NAMALWA (cell line): ENCODE measurements at regions not wholly inside any gene's neighbourhood (a gene's known extent, or its start where the extent isn't known, plus 50 kb on each side); places are given as distances from the start of the nearest gene placed in this dataset.

Experiments
- DNase-seq: peaks from one replicate; pipeline ENCODE4 v3.0.0-alpha.2; 2015; ENCODE audit warnings: low spot score

DNA sequence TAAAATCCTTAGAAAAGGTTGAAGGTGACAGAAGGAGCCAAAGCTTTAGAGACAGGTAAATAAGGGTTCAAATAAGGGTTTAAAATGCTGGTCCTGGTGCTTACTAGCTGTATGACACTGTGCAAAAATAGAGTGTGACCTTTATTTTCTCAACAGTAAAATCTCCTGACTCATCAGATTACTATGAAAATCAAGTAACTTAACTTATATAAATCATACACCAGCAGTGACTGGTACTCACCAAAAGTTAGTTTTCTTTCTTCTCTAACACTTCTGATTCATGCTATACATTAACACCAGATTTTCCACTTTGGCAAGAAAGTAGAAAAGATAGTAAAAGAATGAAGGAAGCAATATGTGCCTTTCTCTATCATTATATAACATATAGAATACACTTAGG is 205.9 kb upstream of the GBE1 start:
- DNase-seq, result no peak

DNA sequence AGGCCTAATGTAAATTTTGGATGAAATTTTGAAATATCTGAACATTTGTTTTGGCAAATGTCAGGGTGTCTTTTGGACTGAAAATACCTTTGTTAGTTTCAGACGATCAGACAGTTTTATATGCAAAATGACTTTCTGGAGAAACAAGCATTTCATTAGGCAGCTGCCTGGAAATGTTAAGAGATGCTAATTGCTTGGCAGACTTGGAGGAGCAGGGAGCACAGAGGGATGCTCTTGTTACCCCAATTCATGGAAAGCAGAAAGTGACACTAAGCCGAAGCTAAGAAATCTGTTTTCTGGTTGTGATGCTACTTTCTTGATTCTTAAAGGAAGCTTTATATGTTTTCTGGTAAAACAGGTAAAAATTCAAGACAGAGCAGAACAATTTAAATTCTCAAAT is 204.3 kb upstream of the GBE1 start:
- no peak for DNase-seq

DNA sequence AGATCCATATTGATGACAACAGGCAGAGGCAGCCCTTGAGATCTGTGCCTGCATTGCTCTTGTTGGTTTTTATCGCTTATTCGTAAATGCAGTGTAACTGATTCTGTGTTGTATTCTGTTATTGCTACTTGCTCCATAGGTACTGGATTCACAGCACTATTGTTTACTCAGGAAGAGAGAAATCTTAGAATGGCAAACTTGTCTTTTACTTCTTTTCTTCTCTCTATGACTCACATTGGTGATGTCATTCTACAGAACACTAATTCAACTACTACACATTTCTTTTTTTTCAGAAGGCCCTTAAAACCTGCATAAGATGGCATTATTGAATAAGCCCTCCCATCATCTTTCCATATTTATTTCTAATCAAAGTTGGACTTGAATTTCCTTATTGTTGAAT is 201.0 kb upstream of the GBE1 start:
- DNase-seq, result no peak

DNA sequence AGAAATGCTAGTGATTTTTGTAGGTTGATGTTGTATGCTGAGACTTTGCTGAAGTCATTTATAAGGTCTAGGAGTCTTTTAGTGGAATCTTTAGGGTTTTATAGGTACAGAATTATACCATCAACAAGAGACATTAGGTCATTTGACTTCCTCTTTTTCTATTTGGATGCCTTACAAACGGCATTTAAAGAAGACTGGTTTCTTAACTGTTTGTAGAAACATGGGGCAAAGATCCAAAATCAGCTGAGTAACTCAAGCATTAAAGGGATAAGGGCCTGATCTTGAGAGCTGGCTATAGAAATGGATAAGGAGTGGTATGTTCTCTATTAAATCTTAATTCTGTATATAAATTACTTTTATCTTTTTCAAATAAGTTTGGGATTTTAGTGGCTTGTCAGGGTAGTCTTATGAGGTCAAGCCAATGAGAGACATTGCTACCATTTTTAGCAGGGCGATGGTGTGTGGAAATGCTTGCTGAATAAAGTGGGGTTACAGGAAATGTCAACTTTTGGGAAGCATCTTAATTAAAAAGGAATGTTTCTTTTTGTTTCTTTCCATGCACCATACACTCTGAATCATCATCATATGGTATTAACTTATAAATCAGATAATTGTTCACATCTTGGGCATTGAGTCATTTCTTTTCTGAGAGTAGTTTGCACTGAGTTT is 197.7 kb upstream of the GBE1 start:
- DNase-seq, result no peak

DNA sequence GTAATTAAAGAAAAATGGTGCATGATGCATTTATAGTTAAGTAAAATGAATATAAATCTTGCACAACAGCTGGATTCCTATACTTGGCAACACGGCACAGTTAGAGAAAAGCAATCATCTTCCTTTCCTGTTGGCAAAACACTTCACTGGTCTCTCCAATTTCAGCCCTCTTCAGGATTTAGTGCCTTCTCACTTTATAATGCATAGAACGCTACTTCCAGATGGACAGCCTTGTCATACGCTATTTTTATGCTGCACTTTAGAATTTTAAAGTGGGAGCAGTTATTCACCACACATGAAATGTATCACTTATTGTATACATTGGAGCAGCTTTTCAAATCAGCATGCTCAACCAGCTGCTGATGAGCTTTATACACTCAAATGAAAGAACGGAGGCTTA is 194.4 kb upstream of the GBE1 start:
- DNase-seq, result no peak

DNA sequence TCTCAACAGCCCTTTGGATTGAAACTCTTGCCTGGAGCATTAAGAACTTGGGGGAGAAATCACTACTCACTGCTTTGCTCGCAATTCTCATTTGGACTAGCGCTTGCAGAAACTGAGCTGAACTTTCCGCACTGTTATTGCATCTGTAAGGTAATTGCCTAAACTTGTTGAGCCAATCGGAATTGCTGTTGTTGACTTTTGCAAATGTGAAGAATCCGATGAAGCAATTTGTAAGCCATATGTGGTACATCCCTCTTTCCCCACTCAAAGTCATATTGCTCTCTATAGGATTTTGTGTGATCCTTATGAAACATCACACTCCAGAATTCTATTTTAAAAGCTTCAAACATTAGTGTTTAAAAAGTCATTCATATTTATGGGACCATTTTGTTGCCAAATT is 191.7 kb upstream of the GBE1 start:
- no peak for DNase-seq

DNA sequence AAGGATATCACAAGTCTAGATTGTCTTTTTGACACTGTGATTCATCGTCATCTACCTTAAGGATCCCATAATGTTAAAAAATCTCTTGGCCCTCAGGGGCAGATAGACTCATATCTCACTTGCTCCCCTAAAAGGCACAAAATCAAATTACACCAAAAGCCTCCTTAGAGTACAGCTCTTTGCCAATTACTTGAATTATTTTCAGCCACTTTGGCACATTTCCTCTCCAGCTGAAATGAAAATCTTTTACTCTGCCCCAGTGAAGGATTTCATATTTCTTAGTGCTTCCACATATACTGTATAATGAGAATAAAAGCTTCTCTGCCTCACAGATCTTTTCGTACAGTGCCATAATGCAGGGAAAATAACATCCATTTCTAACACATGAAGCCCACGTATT is 190.7 kb upstream of the GBE1 start:
- no peak for DNase-seq

DNA sequence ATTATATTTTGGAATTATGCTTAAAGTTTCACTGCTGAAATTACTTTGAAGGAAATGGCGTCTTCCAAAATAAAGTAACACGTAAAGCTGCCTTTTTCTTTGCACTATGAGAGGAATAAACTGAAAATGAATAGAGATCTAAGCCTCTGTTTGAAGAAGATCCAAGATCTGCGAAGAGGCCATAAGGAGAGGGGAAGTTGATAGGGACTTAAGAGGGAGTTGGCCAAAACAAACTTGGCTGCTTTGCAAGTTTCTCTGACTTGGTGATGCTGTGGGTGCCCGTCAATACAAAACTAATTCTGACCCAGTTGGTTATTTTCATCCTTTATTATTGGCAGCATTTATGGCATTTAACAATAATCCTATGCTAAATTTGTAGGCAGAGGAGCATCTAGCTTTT is 190.2 kb upstream of the GBE1 start:
- no peak for DNase-seq

DNA sequence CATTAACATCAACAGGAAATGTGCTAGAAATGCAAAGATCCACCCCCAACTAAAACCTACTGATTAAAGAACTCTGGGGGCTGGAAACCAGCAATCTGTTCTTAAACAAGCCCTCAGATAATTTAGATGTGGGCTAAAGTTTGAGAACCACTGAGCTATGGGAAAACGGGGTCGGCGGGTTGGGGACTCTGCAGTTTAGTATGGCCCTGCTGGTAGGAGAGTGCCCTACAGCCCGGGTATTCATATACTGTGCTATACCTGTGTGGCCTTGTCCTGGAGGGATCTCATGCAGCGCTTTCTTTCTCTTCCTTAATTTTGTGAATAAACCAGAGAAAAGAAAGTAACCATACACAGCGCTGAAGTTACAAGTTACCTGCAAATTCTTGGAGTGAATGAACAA is 189.7 kb upstream of the GBE1 start:
- DNase-seq, result no peak

DNA sequence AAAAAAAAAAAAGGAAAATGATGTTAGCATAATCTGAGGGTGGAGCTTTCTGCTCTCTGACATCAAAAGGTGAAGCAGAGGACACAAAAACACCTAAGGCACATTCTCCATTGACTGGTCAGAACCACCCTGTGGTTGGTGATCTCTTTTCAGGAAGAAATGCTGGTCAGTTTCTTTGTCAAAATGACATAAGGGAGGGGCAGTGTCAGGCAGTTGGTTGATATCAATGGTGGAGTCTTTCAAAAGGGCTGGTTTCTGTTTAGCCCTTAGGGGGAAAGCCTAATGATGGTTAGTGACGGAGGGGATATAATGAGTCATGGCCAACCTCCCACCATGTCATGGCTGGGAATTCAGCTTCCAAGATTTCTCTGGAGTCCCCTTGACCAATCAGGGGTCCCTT is 185.9 kb upstream of the GBE1 start:
- DNase-seq, result no peak

DNA sequence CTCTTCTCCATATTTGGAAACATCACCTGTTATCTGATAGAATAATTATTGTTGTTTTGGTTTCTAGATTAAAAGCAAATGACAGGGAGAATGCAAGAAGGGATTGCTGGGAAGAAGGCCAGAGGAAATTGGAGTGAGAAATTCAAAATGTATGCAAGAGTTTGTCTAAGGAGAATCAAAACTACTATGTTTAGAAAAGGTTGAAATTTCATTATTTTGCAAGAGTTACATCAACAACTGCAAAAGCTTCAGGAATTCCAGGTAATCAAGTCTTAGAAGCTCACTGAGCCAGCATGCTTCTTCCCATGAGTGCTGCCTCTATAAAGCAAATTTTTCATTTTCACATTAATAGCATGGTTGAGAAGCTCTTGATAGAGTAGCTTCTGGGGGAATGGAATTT is 177.2 kb upstream of the GBE1 start:
- DNase-seq, result no peak

DNA sequence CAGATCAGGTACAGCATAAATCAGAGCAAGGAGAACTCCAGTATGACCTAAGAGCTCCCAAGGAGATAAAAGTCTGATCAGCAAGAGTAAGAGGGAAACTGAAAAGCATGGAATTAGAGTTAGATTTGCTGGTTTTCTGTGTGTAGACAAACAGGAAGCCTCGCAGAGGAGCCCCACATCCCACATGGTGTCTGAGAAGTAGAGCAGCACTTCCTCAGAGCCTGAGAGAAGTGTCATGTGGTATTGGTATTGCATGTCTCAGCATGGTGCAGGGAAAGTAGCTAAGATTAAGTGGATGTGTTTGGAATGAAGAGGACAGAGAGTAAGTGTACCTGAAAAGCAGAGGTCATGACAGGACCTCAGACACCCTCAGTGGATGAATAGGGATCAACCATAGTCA is 175.4 kb upstream of the GBE1 start:
- no peak for DNase-seq

DNA sequence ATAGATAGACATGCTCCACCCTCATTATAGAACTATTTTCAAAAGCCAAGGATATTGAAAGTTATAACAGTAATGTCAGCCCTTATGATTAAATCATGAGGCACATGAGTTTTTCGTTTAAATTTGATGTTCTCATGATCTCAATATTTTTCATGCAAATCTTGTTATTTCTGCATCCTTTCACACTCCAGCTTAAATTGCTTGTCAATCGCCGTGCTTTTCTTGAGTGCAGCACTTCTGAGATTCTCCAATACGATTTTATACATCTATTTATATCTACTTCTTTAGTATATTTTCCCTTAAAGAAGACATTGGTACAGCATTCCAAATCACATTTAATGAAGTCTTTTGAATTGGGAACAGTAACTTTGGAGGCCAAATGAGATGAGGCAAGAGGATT is 171.2 kb upstream of the GBE1 start:
- DNase-seq, result no peak

DNA sequence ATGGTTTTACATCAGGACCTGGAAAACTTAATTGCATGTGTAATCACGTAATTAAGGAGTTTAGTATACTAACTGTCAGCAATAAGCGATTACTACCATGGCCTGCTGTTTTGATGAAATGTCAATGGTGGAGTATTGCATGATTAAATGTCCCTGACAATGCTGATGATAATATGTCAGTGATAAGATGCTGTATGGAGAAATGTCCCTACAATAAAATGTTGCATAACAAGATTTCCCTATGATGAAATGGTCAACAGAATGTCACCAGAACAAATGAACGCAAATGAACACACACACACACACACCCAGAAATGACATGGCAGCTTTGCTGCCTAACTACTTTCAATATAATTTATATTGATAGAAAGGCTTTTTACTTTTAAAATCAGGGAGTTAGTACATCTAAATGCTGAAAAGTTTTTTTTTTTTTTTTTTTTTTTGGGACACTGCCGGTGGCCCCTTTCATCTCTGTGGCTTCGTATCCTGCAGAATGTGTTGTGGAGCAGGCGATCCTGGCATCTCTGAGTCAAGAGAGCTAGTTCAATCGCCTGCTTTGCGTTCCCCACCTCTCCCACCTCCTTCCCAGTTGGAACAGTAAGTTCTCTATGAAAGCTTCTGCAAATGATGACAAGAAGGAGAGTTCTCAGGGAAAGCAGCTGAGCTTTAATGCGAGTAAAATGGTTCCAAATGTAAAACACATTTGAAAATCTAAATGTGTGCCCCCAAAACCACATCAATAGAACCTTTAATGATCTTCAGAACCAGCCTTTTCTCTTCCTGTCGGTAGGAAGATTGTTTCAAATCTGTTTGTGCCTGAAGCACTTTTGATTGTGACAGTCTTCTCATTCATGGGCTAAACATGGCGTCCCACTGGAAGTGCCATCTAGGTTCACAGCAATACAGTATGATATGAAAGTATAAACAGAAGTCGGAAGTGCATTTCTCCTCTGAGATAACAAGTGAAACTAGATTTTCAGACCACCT is 170.1 kb upstream of the GBE1 start:
- no peak for DNase-seq

DNA sequence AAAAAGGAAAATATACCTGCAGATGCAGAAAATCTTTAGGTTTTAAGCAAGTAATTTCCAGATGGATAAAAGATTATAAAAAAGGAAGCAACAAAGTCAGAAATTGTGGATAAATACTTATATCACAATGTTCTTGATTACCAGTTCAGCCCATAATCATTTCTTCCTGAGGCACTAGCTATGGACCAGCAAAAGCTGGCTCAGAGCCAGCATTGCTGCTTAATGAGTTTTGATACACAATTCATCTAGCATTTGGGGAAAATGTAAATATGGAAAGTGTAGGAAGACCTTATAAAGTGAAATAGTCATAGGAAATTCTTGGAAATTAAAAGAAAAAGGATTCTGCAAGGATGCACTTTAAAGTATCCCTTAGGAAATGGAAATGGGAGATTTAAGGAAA is 168.3 kb upstream of the GBE1 start:
- DNase-seq, result no peak

DNA sequence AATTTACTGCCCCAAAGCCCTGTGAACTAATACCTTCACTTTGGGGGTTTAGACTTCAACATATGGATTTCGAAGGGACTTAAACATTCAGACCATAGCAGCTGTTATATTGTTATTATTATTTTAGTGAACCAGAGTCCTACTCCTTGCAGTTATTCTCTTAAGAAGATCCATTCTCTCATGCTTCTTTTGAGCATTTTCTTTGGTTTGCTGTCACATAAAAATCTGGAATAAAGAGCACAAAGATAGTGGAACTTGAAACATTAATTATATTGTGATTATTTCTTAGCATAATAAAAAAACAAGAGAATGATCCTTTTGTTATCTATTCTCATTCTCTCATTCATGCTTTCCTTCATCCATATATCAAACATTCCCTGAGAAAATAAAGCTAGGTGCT is 166.4 kb upstream of the GBE1 start:
- no peak for DNase-seq

DNA sequence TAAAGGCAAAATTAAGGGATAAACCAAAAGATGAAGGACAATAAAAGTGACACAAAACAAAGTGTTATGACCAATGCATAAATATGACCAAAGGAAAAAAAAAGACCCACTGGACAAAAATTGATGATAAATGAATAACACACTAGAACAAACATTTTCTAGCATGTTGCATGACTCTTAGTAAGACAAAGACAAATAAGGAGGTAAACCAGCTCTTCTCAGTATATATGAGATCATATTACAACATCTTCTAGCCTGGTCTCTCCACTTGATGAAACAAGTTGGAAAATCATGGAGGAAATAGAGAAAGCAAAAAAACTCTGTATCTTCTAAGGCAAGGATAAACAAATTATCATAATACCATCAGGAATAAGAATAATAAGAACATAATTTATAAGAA is 163.9 kb upstream of the GBE1 start:
- DNase-seq, result no peak

DNA sequence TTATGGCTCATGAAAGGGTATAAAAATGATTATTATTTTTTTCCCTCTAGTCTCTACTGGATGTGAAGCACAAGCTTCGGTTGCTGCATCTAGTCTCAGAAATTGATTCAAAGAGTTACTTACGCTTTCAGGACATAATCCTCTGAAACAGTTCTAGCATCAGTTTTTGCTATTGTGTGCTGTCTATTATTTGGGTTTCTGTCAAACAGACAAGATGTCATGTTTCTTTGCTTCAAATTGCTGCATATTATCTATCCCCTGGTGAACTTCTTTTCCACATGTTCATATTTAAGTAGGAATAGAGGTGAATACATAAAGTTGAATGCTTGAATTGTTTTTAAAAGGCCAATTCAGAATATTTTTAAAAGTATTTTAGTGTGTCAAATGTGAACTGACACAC is 161.6 kb upstream of the GBE1 start:
- DNase-seq, result no peak

DNA sequence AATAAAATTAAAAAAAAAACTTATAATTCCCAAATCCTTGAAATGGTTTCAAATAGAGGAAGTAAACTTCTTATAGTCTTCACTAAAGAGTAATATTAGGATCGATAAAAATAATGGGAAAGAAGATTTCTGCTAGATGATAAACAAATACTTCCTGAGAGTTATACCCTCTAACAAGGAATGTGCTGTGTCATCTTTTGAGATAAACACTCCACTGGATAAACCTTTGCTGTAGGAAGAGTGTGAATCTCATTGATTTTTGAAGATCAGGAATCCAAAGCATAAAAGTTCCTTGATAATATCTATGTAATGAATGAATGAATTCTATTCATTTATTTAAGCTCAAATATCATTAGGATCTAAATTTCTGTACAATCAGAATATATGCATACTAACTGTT is 161.0 kb upstream of the GBE1 start:
- DNase-seq, result no peak

DNA sequence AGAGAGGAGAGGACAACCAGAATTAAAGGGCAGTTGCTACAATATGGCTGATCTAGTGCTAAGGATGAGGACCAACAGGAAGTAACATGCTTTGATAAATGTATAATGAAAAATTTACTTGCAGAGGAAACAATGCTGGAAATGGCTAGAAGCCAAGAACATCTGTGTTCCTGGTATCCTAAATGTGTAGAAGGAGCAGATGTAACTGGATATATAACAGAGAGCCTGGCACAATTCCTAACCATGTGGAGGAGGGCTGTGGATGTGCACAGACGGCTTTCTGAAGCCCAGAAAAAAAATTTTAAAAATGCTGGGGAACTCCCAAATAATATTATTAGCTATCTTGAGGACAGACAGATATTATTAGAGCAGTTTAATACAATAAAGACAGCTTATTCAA is 159.4 kb upstream of the GBE1 start:
- DNase-seq, result no peak

DNA sequence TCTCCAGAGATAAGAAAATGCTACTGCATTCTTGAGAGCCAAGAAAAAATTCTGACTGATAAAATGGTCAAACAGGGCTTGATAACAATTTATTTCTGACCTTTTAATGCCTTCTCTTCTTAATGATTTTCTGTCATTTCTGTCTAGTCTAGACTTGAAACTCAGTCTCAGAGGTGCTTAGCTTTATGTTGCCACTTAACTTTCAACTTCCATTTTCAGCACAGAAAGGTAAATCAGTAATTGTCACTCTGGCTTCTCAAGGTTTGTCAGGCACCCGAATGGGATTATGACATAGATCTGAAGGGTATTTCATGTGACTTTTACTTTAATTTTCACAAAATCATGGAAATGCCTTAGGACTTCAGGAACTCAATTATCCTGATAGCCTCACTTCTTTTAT is 155.4 kb upstream of the GBE1 start:
- DNase-seq, result no peak

DNA sequence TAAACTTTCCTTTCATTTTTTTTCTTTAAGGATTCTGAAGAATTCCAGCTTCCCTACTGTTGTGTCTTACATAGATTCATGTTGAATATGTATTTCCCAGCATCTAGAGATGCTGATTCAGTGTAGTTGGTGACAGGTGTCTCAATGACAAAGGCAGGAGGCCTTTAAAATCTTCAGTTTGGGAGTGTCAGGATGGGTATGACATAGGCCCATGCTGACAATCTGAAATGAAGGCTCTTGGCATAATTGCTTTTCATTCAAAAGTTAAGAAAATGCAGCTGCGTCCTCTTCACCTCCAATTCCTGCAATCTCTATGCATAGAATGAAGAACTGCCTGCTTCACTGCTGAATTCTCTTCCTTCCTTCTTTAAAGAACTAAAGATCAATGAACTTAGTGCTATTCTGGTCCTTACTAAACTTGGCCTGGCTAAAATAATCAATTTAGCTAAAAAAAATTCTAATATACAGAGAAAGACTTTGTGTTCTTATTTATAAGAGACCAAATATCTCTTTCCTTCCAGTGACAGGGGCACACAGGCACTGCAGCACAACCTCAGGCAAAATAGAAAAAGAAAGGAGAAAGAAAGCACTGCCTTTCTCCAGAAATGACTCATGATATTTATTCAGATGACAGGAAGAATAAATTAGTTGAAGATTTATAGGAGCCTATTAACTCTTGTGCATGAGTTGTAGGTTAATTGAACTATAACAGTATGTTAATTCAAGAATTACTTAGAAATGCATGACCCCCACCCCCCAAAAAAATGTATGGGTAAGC is 152.6 kb upstream of the GBE1 start:
- DNase-seq, result no peak

DNA sequence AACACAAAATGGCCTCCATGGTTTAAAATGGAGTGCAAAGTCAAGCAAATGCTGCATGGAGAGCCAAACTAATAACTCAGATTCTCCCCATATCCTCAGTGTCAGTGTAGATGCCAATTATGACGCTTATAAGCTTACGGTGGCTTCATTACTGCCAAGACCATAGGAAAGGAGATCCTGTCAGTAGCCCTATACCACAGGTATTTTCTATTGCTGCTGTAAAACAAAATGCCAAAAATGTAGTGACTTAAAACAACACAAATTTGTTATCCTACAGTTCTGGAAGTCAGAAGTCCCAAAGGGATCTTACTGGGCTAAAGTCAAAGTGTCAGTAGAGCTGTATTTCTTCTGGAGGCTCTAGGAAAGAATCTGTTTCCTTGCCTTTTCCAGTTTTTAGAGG is 149.8 kb upstream of the GBE1 start:
- DNase-seq, result no peak
